Kidney (tissue), 13 donors: ENCODE measurements at regions not wholly inside any gene's neighbourhood (a gene's known extent, or its start where the extent isn't known, plus 50 kb on each side); places are given as distances from the start of the nearest gene placed in this dataset.

Experiments used
- DNase-seq, 5 donors: peaks; one replicate each; pipeline ENCODE4 v3.0.0-alpha.2; 2013 to 2020
- FAIRE-seq: peaks from 2 replicates; lab custom pipeline; 2012; peaks lifted over from hg19 to GRCh38; lab: Jason Lieb, UNC
- H3K27ac ChIP-seq, 2 donors: one replicate each; pipeline ENCODE4 v1.7.0; 2013; ENCODE audit warnings: low read depth in 2 of 2, low read length in 2 of 2, inconsistent platforms in 1 of 2
- H3K27me3 ChIP-seq: one replicate; pipeline ENCODE4 v1.7.1; 2013; ENCODE audit warnings: low read length, inconsistent platforms; ENCODE audit not compliant: control insufficient read depth, insufficient read depth
- H3K36me3 ChIP-seq, 3 donors: one replicate each; pipeline versions ENCODE4 v1.7.0 to v1.7.1; 2013; ENCODE audit warnings: low read length in 3 of 3, control low read depth in 1 of 3, inconsistent platforms in 1 of 3; ENCODE audit not compliant: insufficient read depth in 3 of 3, control insufficient read depth in 2 of 3
- H3K4me1 ChIP-seq, 3 donors: one replicate each; pipeline versions ENCODE4 v1.7.0 to v1.7.1; 2013; ENCODE audit warnings: low read length in 3 of 3, inconsistent platforms in 1 of 3, low read depth in 1 of 3; ENCODE audit not compliant: control insufficient read depth in 2 of 3, insufficient read depth in 2 of 3
- H3K4me3 ChIP-seq, 3 donors: one replicate each; pipeline versions ENCODE4 v1.7.0 to v1.8.1; 2013; ENCODE audit warnings: low read length in 3 of 3, control low read depth in 1 of 3, inconsistent platforms in 1 of 3
- H3K9ac ChIP-seq, 3 donors: one replicate each; pipeline versions ENCODE4 v1.7.0 to v1.7.1; 2013; ENCODE audit warnings: low read length in 3 of 3, control low read depth in 1 of 3, inconsistent platforms in 1 of 3
- H3K9me3 ChIP-seq, 3 donors: one replicate each; pipeline versions ENCODE4 v1.7.0 to v1.7.1; 2013; ENCODE audit warnings: low read length in 3 of 3, control low read depth in 1 of 3, inconsistent platforms in 1 of 3; ENCODE audit not compliant: control insufficient read depth in 2 of 3, insufficient read depth in 1 of 3
- intact Hi-C: fragments of 100-400 bp; cut with DNase I; formaldehyde crosslinking; loops from one replicate; pipeline ENCODE4 v1.11.1; 2022
- TF ChIP-seq, protein P1 (sequence below): IDR thresholded peaks from 3 replicates; pipeline ENCODE4 v1.5.1; 2012; ENCODE audit warnings: mild to moderate bottlenecking, moderate library complexity, borderline replicate concordance; ENCODE audit not compliant: insufficient read depth; ENCODE audit errors: extremely low read depth
- donor health status: control.
- donor health status: control.
- donor health status: control.
- donor health status: control.
- donor health status: control.
- donor health status: DM: yes; HTN: yes; CAD: no.
- donor health status: Normal renal cell carcinoma (clear cell type).

DNA sequence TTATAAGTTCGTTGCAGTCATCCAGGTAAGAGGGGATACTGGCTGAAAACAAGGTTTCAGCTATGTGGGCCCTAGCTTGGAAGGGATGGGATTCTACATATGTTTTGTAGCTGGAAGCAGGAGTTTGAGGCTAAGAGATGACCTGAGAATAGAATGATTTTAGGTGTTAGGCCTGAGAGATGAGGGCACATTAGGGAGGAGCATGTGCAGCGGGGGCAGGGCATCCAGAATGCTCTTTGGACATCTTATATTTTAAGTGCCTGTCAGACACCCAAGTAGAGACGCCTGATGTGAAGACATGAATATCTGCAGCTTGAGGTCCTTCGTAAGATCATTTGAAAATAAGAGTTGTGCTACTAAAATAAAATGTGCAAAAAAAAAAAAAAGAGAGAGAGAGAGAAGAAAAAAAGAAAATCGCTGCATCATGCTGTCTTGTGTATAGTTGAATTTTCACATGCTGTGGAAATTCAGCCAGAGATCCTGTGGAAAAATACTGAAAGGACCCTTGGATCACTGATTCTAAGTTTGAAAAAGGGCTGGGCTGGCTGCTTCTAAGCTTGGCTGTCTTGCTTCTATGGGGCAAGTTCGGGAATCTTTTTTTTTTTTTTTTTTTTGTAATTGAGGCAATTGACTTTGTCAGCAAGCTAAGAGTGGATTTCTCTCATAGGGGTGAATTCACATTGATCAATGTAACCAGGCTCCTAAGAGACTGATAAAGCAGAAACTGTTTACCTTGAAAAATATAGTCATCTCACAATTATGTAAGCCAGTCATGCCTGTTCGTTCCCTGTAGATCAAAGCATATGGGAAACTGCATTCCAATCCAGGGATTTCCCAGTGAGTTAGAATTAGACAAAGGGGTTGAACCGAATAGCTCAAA lies 341.0 kb upstream of the GATB start:
- TF ChIP-seq, protein P1, sequence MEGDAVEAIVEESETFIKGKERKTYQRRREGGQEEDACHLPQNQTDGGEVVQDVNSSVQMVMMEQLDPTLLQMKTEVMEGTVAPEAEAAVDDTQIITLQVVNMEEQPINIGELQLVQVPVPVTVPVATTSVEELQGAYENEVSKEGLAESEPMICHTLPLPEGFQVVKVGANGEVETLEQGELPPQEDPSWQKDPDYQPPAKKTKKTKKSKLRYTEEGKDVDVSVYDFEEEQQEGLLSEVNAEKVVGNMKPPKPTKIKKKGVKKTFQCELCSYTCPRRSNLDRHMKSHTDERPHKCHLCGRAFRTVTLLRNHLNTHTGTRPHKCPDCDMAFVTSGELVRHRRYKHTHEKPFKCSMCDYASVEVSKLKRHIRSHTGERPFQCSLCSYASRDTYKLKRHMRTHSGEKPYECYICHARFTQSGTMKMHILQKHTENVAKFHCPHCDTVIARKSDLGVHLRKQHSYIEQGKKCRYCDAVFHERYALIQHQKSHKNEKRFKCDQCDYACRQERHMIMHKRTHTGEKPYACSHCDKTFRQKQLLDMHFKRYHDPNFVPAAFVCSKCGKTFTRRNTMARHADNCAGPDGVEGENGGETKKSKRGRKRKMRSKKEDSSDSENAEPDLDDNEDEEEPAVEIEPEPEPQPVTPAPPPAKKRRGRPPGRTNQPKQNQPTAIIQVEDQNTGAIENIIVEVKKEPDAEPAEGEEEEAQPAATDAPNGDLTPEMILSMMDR: no peak
- FAIRE-seq (no peak), DNase-seq (no peak)
- no peak overlapping the region for H3K4me3 ChIP-seq
- H3K27ac ChIP-seq: no peak overlapping the region
- peaks cover 0 to 3% (median 0%) of the 10 kb centered on the region in 3 donors for H3K4me1 ChIP-seq
- no peaks in the 10 kb centered on the region for H3K36me3 ChIP-seq
- H3K9ac ChIP-seq: no peak overlapping the region
- H3K27me3 ChIP-seq: no peaks in the 10 kb centered on the region
- no peaks in the 10 kb centered on the region for H3K9me3 ChIP-seq
- intact Hi-C loops: no loop called here

DNA sequence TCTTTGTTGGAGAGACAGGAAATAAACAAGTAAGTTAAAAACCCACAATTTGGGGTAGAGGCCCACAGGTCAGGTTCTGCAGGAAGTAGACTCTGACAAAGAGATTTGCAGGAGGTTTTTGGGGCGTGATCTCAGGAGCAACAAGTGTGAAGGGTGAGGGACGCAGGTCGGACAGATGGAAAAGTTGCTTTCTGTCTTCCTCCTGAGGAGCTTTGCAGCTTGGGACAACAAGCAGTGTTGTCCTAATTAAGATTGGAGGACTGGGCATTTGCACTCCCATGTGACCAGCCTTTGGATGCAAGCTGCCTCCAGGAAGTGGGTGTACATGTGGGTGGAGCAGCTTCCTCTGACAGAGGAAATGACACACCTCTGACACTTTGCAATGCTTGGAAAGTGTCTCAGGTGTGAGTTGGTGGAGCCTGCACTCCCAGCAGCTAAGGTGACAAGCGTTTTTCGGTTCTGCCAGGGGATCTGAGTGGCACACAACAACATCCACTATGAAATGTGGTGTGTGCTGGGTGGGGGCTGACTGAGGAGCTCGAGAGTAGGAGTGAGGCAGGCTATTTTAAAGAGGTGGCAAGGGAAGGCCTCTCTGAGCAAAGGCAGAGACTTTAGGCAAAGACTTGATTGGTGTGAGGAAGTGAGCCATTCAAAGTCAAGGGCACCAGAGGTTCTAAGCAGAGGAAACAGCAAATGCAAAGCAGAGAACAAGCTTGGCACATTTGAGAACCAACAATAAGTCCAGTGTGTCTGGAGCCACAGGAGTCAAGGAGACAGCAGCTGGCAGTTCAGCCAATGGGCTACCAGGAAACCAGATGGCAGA lies 339.8 kb upstream of the GATB start:
- no peaks in the 10 kb centered on the region for H3K36me3 ChIP-seq
- no peaks in the 10 kb centered on the region for H3K9me3 ChIP-seq
- no peaks in the 10 kb centered on the region for H3K27me3 ChIP-seq
- H3K4me3 ChIP-seq: no peak overlapping the region
- FAIRE-seq (no peak), DNase-seq (no peak)
- no peaks in the 10 kb centered on the region for H3K4me1 ChIP-seq
- H3K27ac ChIP-seq: no peak overlapping the region
- TF ChIP-seq, protein P1: no peak
- intact Hi-C loops: no loop called here
- no peak overlapping the region for H3K9ac ChIP-seq

DNA sequence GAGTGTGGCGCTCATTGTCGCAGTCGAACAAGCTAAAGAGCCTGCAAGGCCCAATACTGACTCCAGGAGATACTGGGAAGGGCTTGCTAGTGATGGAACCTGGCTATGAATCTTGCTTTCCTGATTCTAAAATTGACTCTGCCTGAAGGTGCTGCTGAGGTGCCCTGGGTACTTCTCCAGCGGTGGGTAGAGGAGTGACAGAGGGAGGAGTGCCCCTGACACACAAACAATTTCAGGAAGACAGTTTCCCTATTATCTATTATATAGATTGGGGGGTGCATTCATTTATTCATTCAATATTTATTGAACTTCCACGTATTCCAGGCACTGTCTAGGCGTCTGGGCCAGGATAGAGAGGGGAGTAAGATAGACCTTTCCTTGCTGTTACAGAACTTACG lies 339.2 kb upstream of the GATB start:
- FAIRE-seq: no peak
- H3K9me3 ChIP-seq: no peaks in the 10 kb centered on the region

More for the DNA sequence above, 339.2 kb upstream of the GATB start:
- no peak for DNase-seq
- intact Hi-C loops: no loop called here
- H3K27me3 ChIP-seq: no peaks in the 10 kb centered on the region
- H3K4me3 ChIP-seq: no peak overlapping the region
- no peak overlapping the region for H3K9ac ChIP-seq
- H3K4me1 ChIP-seq: no peaks in the 10 kb centered on the region
- H3K36me3 ChIP-seq: no peaks in the 10 kb centered on the region
- TF ChIP-seq, protein P1: no peak
- H3K27ac ChIP-seq: no peak overlapping the region
